Mucosa of stomach (tissue), 1 donor: ENCODE measurements at regions not wholly inside any gene's neighbourhood (a gene's known extent, or its start where the extent isn't known, plus 50 kb on each side); places are given as distances from the start of the nearest gene placed in this dataset.
"Not testable (repeated sequence)": the region's sequence is repeated elsewhere in the genome, so short reads cannot be mapped to it uniquely, and the experiment has no call there.

Experiments used
- H3K27me3 ChIP-seq: one replicate; pipeline ENCODE4 v1.7.0; 2013; ENCODE audit warnings: mild to moderate bottlenecking, low read length; ENCODE audit not compliant: control insufficient read depth, insufficient read depth
- H3K36me3 ChIP-seq: one replicate; pipeline ENCODE4 v1.7.0; 2013; ENCODE audit warnings: low read length; ENCODE audit not compliant: control insufficient read depth, insufficient read depth
- H3K4me1 ChIP-seq: one replicate; pipeline ENCODE4 v1.7.0; 2013; ENCODE audit warnings: mild to moderate bottlenecking, low read length; ENCODE audit not compliant: control insufficient read depth, insufficient read depth
- H3K4me3 ChIP-seq: one replicate; pipeline ENCODE4 v1.7.0; 2013; ENCODE audit warnings: low read length
- H3K9ac ChIP-seq: one replicate; pipeline ENCODE4 v1.7.0; 2013; ENCODE audit warnings: mild to moderate bottlenecking, low read length, moderate library complexity
- H3K9me3 ChIP-seq: one replicate; pipeline ENCODE4 v1.7.0; 2013; ENCODE audit warnings: mild to moderate bottlenecking, low read length, moderate library complexity; ENCODE audit not compliant: control insufficient read depth
- donor health status: Pancreatic carcinoma.

DNA sequence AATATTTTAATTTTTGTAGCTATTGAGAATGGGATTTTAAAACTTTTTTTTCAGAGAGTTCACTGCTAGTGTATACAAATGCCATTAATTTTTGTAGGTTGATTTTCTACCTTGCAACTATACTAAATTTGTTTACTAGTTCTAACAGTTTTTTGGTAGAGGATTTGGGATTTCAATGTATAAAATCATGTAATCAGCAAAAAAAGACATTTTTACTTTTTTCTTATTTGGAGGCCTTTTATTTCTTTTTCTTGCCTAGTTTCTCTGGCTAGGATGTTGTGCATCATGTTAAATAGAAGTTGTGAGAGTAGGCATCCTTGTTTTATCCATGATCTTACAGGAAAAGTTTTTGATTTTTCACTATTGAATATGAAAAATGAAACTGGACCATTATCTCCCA, 602.9 kb upstream of the KIF2B start:
- Histone ChIP-seq H3K4me1 (no peaks in the 10 kb centered on the region), H3K27me3 (no peaks in the 10 kb centered on the region), H3K9ac (no peak overlapping the region), H3K4me3 (no peak overlapping the region), H3K36me3 (no peaks in the 10 kb centered on the region), H3K9me3 (no peaks in the 10 kb centered on the region)

DNA sequence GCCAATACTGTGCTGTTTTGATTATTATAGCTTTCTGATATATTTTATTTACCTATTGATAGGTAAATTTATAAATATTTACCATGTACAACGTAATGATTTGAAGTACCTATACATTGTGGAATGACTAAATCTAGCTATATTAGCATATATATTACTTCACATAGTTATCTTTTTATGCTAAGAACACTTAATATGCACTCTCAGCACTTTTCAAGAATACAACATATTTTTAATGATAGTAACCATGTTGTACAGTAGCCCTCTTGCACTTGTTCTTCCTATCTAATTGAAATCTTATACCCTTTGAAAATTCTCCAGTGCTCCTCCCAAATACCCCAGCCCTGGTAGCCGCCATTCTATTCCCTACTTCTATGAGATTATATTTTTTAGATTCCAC, 604.0 kb upstream of the KIF2B start:
- H3K9me3 ChIP-seq: no peaks in the 10 kb centered on the region
- no peak overlapping the region for H3K4me3 ChIP-seq

DNA sequence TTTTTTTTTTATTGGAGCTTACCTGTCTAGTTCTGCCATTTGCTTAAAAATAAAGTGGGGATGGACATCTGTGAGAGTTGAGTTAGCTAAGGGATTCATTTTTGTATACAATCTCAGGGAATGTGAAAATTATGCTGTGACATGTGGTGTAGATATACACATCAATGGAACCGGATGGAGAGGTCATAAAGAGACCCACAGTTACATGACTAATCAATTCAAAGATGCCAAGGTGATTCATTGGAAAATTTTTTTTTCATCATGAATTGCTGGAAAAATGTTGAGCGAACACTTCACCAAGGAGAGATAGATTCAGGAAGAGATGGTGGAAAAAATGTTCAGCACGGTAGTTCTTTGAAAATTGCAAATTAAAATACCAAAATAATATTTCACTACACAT, 605.4 kb upstream of the KIF2B start:
- no peak overlapping the region for H3K9ac ChIP-seq
- H3K4me3 ChIP-seq: no peak overlapping the region
- no peaks in the 10 kb centered on the region for H3K27me3 ChIP-seq
- H3K36me3 ChIP-seq: no peaks in the 10 kb centered on the region
- H3K4me1 ChIP-seq: no peaks in the 10 kb centered on the region
- no peaks in the 10 kb centered on the region for H3K9me3 ChIP-seq

More for the DNA sequence above, 604.0 kb upstream of the KIF2B start:
- Histone ChIP-seq H3K9ac (no peak overlapping the region), H3K27me3 (no peaks in the 10 kb centered on the region), H3K36me3 (no peaks in the 10 kb centered on the region), H3K4me1 (no peaks in the 10 kb centered on the region)

DNA sequence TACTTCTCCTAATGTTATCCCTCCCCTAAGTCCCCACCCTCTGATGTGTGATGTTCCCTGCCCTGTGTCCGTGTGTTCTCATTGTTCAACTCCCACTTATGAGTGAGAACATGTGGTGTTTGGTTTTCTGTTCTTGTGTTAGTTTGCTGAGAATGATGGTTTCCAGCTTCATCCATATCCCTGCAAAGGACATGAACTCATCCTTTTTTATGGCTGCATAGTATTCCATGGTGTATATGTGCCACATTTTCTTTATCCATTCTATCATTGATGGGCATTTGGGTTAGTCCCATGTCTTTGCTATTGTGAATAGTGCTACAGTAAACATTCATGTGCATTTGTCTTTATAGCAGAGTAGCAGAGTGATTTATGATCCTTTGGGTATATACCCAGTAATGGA, 613.8 kb upstream of the KIF2B start:
- not testable (repeated sequence) for H3K4me3 ChIP-seq, H3K27me3 ChIP-seq, H3K4me1 ChIP-seq, H3K9me3 ChIP-seq, H3K36me3 ChIP-seq, H3K9ac ChIP-seq

DNA sequence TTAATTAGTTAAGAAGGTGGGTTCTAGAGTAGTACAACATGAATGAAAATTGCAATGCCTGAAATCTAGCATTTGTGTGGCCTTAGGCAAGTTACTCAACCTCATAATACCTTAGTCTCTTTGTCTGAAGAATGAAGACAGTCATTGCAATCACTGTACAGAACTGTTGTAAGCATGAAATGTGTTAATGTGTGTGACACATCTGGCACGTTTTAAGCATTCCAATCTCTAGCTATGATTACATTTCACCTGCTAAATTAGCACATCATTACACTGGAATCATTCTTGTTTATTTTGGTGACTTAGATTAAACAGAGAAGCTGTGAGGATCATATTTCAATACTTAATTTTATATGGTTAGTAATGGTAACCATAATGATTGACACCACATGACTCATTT, 629.7 kb upstream of the KIF2B start:
- no peaks in the 10 kb centered on the region for H3K36me3 ChIP-seq

DNA sequence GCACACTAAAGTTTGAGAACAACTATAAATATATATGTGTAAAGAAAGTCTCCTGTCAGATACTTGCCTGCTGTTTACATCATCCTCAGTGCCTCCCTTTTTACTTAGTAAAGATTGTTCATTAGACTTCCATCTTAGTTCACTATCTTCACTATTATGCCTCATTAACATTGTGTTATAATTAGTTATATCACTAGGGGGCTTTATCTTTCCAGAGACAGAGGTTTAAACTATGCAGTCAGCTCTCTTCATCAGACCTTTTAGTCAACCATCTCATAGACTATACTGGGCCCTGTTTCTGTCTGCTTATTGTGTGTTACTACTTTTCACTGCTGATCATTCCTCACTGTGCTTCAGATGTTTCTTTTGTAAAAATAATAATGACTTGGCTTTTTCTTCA, 630.8 kb upstream of the KIF2B start:
- Histone ChIP-seq H3K4me1 (no peaks in the 10 kb centered on the region), H3K27me3 (no peaks in the 10 kb centered on the region), H3K4me3 (no peak overlapping the region), H3K9me3 (no peaks in the 10 kb centered on the region), H3K9ac (no peak overlapping the region), H3K36me3 (no peaks in the 10 kb centered on the region)

More for the DNA sequence above, 629.7 kb upstream of the KIF2B start:
- no peak overlapping the region for H3K9ac ChIP-seq
- no peaks in the 10 kb centered on the region for H3K9me3 ChIP-seq
- H3K27me3 ChIP-seq: no peaks in the 10 kb centered on the region
- no peak overlapping the region for H3K4me3 ChIP-seq
- H3K4me1 ChIP-seq: no peaks in the 10 kb centered on the region

DNA sequence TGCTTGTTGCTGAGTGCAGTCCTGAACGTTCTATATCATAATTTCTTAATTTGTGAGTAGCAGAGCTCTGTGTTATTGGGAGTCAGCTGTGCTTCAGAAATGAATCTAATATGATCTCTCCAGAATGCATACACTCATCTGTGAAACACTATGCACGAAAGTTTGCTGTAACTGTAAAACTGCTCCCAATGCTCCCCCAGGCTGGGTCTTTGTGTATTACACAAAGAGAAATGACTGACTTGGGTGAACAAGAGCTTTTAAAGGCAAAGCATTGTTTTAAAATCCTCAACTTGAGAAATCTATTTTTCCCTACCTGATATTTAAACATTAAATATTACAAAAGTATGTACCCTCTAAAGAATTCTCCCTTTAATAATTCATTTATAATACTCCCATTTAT, 636.7 kb upstream of the KIF2B start:
- no peaks in the 10 kb centered on the region for H3K9me3 ChIP-seq
- H3K9ac ChIP-seq: no peak overlapping the region
- no peaks in the 10 kb centered on the region for H3K4me1 ChIP-seq
- H3K4me3 ChIP-seq: no peak overlapping the region
- H3K27me3 ChIP-seq: no peaks in the 10 kb centered on the region
- no peaks in the 10 kb centered on the region for H3K36me3 ChIP-seq

DNA sequence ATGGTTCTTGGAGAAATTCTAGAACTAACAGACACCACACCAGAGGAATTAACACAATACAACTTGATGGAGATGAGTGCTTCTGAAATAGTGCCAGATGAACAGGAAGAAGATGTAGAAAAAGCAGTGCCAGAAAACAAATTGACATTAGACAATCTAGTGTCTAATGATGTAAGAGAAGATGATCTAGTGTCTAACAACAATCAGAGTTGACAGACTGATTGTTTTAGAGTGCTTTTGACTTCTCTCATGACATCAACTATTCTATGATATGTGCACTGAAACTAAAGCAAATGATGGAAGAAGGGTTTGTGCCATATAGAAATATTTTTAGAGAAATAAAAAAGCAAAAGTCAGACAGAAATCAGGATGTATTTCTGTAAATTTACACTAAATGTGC, 646.1 kb upstream of the KIF2B start:
- Histone ChIP-seq H3K9me3 (no peaks in the 10 kb centered on the region), H3K4me3 (no peak overlapping the region), H3K27me3 (no peaks in the 10 kb centered on the region), H3K9ac (no peak overlapping the region), H3K4me1 (no peaks in the 10 kb centered on the region), H3K36me3 (no peaks in the 10 kb centered on the region)

DNA sequence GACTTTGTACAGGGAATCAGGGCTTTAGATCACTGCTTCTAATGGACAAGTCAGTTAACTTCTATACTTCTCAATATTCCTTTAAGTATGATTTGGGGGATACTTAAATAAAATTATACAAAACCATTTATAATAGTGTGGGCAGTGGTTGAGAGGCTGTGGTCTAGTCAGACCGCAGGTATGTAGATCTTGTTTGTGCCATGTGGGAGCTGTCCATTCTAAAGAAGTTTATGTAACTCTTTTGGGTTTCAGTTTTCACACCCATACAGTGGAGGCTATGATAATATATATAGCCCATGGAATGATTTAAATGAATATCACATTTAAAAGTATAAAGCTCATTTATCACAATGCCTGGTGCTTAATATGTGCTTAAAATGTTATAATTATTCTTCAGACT, 654.3 kb upstream of the KIF2B start:
- no peaks in the 10 kb centered on the region for H3K36me3 ChIP-seq
- H3K27me3 ChIP-seq: no peaks in the 10 kb centered on the region
- H3K9ac ChIP-seq: no peak overlapping the region
- no peak overlapping the region for H3K4me3 ChIP-seq
- H3K9me3 ChIP-seq: no peaks in the 10 kb centered on the region
- no peaks in the 10 kb centered on the region for H3K4me1 ChIP-seq

DNA sequence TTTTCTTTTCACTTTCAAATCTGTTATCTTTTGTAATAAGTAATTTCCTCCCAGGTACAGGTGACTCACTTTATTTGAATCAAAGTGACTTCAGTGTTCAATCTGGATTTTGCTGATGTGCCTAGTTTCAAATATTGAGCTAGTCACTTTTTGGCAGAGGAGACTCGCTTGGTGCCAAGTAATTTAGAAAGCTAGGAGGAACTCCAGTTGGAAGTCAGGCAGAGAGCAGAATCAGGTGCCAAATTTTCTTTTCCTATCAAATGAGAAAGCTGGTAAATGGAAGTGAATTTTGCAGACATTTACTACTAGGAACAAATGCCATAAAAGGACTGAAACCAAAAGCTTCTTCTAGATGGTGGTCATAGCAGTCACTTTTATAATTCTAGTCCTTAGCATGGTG, 656.0 kb upstream of the KIF2B start:
- Histone ChIP-seq H3K9me3 (no peaks in the 10 kb centered on the region), H3K4me3 (no peak overlapping the region), H3K27me3 (no peaks in the 10 kb centered on the region), H3K9ac (no peak overlapping the region), H3K36me3 (no peaks in the 10 kb centered on the region), H3K4me1 (no peaks in the 10 kb centered on the region)

DNA sequence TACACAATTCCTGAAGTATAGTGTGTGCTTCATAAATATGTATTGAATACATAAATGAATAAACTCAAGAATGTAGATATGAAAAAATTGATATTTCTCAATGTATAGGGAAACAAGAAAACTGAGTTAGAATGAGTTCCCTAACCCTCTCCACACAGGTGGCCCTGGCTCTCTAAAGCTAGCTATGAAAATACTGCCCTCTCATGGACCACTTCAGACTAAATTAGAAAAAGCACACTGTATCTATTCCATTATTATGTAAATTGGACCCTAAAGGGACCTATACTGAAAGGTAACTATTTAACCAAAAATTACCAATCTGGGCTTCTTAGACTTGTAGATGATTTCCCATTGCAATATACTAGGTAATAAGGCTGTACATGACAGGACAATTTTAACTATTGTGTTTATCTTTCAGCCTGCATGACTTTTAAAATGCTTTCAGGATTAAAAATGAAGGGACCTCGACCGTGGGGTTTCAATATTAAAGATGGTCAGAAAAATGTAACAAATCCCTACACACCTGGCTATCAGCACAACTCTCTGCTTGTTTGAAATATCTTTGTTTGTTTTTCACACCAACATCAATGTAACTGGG, 672.5 kb upstream of the KIF2B start:
- Histone ChIP-seq H3K4me1 (no peaks in the 10 kb centered on the region), H3K27me3 (no peaks in the 10 kb centered on the region)

DNA sequence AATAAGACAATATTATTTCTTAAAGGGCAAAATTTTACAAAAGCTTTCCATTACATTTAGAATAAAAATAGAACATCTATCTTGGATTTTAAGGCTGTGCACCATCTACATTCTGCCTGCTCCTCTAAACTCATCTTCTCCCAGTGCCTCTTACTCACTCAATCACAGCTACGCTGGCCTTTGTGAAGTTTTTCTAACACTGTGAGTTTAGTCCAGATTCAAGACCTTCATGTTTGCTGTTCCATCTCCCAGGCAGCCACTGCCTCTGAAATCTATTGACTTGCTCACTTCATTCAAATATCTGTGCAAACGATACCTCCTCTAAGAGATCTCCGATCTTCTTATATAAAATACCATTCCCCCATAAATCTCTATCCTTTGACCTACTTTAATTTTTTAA, 673.4 kb upstream of the KIF2B start:
- H3K4me1 ChIP-seq: no peaks in the 10 kb centered on the region
- no peak overlapping the region for H3K9ac ChIP-seq
- H3K4me3 ChIP-seq: no peak overlapping the region
- H3K36me3 ChIP-seq: no peaks in the 10 kb centered on the region
- no peaks in the 10 kb centered on the region for H3K9me3 ChIP-seq
- H3K27me3 ChIP-seq: no peaks in the 10 kb centered on the region

More for the DNA sequence above, 672.5 kb upstream of the KIF2B start:
- Histone ChIP-seq H3K9ac (no peak overlapping the region), H3K9me3 (no peaks in the 10 kb centered on the region), H3K4me3 (no peak overlapping the region), H3K36me3 (no peaks in the 10 kb centered on the region)

DNA sequence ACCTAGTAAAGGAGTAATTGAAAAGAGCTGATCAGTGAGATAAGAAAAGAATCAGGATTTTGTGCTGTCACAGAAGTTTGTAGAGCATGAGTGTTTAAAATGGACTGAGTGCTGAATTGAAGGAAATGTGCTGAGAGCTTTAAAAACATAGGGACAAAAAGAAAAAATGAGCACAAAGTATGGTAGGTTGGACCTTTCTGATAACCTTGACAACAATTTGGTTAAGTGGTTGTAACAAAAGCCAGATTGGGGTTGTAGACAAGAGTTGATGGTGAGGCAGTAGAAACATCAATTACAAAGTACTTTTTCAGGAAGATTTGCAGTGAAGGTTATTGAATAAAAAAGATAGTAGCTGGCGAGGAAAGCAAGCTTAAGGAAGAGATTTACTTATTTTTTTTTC, 674.7 kb upstream of the KIF2B start:
- Histone ChIP-seq H3K9ac (no peak overlapping the region), H3K27me3 (no peaks in the 10 kb centered on the region), H3K4me3 (no peak overlapping the region), H3K9me3 (no peaks in the 10 kb centered on the region), H3K36me3 (no peaks in the 10 kb centered on the region), H3K4me1 (no peaks in the 10 kb centered on the region)
